H1 (cell line): ENCODE measurements at regions not wholly inside any gene's neighbourhood (a gene's known extent, or its start where the extent isn't known, plus 50 kb on each side); places are given as distances from the start of the nearest gene placed in this dataset.

Experiments used
- ATF3 ChIP-seq: IDR thresholded peaks from 2 replicates; pipeline ENCODE4 v1.6.1; 2011; ENCODE audit warnings: low read depth, mild to moderate bottlenecking, low read length; ENCODE audit not compliant: insufficient read depth
- EP300 ChIP-seq, 2 experiments: IDR thresholded peaks; 1 replicate in 1 of 2; 2 replicates in 1 of 2; pipeline ENCODE4 v1.6.1; 2011 to 2012; ENCODE audit warnings: low read depth in 2 of 2, low read length in 2 of 2, mild to moderate bottlenecking in 2 of 2, borderline replicate concordance in 1 of 2, inconsistent platforms in 1 of 2, moderate library complexity in 1 of 2

- TF ChIP-seq EP300 (IDR thresholded peaks at IDR 0.05; ENCODE audit: borderline replicate concordance in 1 of 2, low read depth in 2 of 2, low read length in 2 of 2) = no peak
- TF ChIP-seq ATF3 = no peak
These were observed 685.1 kb downstream of the DTWD2 start for GRCh38 chr5:118303296-118303695.
